GM12874 (cell line): ENCODE measurements at regions not wholly inside any gene's neighbourhood (a gene's known extent, or its start where the extent isn't known, plus 50 kb on each side); places are given as distances from the start of the nearest gene placed in this dataset.

Experiments
- TF ChIP-seq, protein P1 (sequence below): IDR thresholded peaks from 2 replicates; pipeline ENCODE4 v1.5.1; 2011; ENCODE audit warnings: low read depth, mild to moderate bottlenecking, control low read depth, low read length, moderate library complexity; ENCODE audit not compliant: insufficient read depth

DNA sequence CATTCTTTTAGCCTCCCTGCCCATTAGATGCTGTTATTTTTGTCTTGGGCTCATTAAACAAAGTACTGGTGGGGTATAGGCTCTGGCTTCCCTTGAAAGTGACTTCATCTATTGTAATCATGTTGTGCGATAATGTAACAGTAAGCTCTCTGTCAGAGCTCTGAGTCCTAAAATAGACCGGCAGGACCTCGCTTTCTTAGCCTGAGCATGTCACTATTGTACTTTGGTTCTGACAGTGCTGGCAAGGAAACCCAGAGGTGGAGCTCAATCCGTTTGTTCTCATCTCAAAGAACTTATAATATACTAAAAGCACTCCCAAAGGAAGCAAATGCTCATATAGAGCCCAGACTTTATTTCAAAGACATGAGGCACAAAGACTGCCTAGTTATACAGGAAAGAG is 339.1 kb upstream of the CCNH start:
- TF ChIP-seq, protein P1, sequence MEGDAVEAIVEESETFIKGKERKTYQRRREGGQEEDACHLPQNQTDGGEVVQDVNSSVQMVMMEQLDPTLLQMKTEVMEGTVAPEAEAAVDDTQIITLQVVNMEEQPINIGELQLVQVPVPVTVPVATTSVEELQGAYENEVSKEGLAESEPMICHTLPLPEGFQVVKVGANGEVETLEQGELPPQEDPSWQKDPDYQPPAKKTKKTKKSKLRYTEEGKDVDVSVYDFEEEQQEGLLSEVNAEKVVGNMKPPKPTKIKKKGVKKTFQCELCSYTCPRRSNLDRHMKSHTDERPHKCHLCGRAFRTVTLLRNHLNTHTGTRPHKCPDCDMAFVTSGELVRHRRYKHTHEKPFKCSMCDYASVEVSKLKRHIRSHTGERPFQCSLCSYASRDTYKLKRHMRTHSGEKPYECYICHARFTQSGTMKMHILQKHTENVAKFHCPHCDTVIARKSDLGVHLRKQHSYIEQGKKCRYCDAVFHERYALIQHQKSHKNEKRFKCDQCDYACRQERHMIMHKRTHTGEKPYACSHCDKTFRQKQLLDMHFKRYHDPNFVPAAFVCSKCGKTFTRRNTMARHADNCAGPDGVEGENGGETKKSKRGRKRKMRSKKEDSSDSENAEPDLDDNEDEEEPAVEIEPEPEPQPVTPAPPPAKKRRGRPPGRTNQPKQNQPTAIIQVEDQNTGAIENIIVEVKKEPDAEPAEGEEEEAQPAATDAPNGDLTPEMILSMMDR: no peak

DNA sequence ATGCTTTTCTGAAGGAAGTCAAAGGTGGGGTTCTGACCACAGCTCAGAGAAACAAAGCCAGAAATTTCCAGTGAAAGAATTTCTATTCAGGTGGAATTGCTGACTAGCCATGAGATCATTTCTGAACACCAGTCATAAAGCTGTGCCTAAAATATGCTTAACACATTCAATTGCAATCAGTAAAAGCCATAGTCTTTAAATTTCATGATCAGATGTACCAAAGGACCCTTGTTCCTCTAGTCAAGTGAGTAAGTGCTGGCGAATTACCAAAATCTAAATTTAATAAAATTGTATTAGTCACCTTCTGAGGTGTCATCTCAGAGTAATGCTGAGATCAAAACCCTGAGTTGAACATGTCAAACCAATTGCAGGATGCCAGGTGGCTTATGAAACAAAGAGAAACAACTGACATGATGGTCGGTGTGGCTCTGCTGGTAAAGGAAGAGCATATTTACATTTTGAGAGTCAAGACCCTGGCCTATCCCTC is 334.2 kb upstream of the CCNH start:
- TF ChIP-seq, protein P1: no peak

DNA sequence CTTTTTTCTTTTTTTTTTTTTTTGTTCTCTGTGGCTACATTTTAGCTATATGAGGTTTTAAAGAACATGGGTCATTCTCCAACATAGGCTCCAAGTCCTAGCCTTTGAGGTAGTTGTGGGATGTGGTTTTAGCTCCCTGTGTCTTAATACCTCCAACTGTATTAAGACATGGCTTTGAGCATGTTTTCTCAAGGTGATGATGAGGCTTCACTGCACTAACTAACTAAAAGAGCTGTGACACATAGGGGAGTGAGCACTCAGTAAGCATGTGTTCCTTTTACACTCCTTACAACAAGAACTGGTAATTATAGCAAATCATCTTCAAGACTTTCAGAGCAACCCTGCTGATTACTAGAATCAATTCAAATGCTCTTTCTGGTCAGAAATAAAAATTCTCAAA is 333.6 kb upstream of the CCNH start:
- TF ChIP-seq, protein P1: no peak

DNA sequence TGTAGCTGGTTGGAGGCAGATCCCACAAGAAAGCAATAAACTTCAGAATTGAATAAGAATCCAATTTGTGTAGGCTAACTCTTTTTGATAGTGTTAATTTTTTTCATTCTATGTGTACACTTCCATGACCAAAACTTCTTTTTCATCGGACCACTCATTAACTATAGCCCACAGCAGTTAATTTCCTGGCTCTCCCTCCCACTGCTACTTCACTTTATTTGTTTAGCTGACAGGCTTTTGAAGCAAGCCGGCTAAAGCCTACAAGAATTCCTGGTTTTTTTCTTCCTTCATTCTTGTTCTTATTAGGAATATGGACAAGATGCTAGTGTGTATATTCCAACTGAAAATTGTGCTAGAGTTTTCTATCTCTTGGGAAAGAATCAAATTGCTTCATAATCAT is 329.2 kb upstream of the CCNH start:
- TF ChIP-seq, protein P1: no peak

DNA sequence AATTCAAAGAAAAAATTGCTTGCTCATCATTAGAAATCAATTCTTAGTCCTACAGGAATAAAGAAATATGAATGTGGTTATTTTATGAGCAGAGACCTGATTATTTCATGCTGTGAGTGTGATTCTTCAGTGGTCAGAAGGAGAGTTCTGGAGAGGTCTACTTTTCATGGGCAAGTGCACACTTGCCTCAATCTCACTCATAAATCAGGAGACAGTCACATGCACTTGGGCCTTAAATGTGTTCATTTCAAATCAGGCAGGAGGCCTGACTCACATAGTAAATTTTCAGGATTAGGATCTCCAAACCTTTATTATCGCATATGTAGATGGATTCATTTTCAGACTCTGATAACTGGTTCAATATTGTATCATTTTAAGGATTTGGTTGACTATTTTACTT is 323.2 kb upstream of the CCNH start:
- TF ChIP-seq, protein P1: no peak

DNA sequence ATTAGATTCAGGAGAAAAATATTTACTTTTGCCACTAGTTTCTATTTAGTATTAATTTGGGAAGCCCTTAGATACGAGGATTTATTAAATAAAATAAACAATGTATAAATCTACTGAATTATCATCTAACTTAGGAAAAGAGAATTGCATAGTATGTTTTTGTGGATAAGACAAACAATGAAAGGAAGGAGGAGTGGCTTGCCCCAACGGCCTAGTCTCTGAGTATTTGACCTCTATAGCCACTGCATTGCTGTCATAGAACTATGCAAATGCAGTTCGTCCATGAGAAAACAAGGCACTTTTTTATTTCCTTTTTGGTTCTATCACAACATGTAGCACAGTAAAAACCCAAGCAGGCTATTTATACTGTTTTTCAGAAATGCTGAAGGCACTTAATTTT is 321.2 kb upstream of the CCNH start:
- TF ChIP-seq, protein P1: no peak

DNA sequence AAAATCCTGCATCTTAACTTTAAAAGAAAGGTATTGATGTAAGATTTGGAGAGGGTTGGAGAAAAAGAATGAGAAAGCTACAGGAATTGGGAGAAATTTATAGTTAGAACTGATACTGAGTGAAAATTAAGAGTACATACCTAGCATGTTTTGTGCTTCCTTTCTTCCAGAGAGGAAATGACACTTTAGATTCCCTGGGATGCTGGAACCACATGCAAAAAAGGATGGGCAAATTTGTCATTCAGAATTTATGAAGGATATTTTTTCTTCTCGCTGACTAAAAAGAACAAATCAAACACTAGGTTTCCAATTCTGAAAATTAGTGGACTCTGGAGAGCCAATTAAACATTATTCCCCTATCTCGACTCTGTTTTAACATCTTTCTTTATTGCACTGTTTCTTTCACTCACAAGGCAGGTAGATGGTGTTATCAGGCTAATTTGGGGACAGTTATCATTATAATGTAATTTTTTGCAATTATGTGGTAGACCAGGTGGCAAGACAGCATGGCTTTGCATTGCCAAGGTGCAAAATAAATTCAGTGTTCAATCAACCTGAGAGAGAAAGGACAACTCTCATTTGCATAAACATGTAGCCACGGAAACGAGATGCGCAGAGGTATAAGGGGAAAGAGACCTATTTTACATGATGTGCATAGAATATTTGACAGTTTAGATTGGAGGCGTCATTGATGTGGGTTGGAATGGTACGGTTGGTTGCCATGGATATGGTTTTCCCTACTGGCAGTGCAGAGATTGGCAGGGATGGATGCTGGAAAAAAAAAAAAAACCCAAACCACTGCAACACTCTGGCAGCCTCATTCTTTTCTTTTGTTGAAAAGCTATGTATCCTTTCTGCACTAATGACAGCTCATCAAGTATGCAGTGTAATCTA is 320.4 kb upstream of the CCNH start:
- TF ChIP-seq, protein P1: no peak
